Epidermal melanocyte (primary cell): ENCODE measurements at regions not wholly inside any gene's neighbourhood (a gene's known extent, or its start where the extent isn't known, plus 50 kb on each side); places are given as distances from the start of the nearest gene placed in this dataset.
"Not testable (repeated sequence)": the region's sequence is repeated elsewhere in the genome, so short reads cannot be mapped to it uniquely, and the experiment has no call there.

Source experiments
- DNase-seq: peaks from one replicate; pipeline ENCODE4 v3.0.0; 2011; ENCODE audit warnings: low spot score; ENCODE audit not compliant: insufficient read length

DNA sequence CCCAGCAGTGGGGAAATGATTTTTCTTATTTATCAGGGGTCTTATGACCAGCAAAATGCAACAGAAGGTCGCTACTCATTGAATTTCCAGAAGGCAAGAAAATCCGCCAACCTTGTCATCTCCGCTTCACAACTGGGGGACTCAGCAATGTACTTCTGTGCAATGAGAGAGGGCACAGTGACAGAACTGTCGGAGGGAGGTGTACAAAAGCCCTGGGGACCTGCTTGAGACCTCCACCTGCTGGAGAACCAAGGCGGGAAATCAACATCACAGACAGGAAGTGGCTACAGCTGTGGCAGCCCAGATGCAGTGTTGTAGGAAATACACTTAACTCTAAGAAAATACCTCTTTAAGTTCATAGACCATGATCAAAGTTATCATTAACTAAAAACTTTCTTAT lies 250.9 kb upstream of the OR4E1 start:
- DNase-seq: no peak

DNA sequence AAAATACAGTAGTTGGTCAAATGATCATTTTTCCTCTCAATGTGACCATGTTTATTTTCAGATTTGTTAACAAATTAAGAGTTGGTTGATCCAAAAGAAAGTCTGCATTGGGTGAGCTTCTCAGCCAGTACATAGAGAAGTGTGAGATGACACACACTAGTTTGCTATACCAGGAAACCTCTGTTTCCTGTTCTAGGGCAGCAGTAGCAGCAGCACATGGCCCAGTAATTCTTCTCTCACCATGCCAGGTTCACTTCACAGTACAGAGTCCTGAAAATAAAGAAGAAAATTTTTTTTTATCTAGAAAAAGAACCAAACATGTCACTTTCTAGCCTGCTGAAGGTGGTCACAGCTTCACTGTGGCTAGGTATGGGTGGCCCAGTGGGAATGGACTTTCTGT lies 250.2 kb upstream of the OR4E1 start:
- DNase-seq: no peak

DNA sequence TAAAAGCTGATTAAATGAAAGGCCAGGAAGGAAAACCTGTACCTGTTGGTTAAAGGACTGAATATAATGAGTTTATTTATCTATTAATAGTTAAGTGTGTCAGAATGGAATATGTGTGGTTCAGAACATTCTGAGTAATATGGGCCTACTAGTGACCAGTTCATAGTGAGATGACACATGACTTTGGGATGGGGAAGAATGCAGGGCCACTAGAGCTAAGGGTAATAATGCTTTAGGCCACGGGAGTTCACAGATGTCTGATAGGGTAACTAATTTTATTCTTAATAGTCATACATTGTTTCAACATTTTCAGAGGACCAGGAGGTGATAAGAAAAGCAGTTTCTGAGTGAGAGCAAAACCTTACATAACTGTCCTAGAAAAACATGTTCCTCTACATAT lies 247.8 kb upstream of the OR4E1 start:
- DNase-seq: no peak

DNA sequence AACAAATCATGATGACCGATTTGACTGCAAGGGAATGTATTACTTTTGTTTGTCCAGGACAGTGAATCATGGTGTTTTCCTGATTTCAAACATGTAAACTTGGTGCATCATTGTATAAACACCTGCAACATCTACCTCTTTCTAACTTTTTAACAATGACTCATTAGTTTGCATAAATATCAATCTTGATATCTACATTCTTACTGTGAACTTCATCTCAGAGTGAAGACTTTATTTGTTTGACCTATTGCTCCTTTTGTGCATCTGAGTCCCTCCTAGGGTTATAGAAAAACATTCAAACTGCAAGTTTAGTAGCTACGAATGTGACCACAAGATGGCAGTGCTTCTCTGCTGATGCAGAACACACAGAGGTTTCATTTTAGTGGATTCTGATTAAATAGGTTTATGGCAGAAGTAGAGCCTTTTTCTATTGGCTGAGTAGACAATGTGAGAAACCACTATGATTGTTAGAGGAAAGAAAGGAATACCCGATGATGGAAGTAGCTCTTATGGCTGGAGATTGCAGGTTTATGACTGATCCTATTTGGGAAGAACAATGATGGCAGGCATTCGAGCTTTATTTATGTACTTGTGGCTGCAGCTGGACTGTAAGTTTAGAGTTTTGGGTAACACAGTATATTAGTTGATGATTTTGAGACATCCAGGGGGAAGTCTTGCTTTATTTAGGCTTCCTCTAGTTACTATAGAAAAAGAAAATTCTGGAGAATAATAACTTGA lies 244.2 kb upstream of the OR4E1 start:
- DNase-seq: peak; percentile 20

DNA sequence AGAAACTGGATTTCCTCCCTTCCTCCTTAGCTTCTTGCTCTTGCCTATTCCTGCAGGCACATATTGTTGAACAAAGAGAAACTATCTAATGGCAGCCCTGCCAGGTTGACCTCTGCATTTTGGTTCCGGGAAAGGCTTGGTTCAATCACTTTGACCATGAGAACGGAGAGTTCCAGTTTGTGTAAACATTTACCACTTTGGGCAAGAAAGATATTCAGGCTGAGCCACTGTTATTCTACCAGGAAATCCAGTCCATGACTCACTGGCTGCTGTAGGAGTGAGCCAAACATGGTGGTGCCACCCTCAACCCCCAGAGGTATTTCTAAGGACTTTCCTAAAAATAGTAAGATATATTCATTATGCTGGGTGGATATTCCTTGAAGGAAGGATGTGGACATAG lies 242.2 kb upstream of the OR4E1 start:
- no peak for DNase-seq

DNA sequence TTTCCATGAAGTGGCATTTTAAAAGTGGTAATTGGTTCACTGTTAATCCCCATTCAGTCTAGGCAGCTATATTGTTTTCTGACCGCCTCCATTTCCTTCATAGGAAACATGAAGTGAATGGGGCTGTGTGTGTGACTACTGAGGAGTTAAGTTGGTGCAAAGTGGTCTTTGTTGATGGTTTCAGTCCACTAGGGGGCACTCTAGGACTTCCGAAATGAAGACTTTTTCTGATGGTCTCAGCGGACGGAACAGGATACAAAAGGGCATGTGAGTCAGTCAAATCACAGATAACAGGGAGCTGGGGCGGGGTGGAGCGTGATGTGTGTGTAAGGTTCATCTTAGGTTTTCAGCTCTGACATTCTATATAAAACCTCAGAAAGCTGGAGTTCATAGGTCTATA lies 240.1 kb upstream of the OR4E1 start:
- no peak for DNase-seq

DNA sequence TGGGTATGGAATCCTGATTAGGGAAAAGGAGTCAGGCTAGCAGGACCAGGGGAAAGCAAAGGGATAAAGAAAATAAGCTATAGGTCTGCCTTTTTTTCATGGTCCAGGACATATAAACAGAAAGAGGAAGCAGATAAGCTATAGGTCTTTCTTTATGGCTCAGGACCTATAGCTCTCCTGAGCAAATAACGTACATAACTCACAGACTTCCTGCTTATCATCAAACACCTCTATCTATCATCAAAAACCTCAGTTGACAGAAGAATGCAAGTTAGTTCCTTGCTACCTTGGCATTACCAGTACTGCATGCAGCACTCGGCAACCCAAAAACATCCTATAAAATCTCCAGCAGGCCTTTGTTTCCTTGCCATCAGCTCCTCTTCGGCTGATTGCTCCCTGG lies 238.7 kb upstream of the OR4E1 start:
- DNase-seq: no peak

DNA sequence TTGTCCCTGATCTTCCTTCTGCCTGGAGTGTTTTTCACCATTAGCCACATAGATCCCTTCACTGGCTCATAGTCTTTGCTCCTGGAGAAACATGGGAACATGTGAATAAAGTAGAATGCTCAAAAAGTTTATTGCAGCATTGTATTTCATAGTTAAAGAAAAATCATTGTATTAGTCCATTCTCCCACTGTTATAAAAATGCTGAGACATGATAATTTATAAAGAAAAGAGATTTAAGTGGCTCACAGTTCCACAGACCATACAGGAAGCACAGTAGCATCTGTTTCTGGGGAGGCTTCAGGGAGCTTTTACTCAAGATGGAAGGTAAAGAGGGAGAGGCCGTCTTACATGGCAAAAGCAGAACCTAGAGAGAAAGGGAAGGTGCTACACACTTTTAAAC lies 238.3 kb upstream of the OR4E1 start:
- DNase-seq: no peak

DNA sequence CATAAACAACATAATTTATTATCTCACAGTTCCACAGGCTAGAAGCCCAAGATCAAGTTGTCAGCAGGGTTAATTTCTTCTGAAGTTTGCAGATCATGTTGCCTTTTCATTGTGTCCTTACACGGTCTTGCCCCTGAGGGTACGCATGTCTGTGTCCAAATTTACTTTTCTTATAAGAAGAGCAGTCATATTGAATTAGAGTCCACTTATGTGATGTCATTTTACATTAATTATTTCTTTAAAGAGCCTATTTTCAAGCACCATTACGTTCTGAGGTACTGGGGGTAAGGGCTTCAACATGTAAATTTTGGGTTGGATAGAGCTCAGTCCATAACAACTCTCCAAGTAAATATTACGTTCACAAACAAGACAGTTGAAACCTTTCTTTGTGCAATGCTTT lies 236.6 kb upstream of the OR4E1 start:
- DNase-seq: no peak

DNA sequence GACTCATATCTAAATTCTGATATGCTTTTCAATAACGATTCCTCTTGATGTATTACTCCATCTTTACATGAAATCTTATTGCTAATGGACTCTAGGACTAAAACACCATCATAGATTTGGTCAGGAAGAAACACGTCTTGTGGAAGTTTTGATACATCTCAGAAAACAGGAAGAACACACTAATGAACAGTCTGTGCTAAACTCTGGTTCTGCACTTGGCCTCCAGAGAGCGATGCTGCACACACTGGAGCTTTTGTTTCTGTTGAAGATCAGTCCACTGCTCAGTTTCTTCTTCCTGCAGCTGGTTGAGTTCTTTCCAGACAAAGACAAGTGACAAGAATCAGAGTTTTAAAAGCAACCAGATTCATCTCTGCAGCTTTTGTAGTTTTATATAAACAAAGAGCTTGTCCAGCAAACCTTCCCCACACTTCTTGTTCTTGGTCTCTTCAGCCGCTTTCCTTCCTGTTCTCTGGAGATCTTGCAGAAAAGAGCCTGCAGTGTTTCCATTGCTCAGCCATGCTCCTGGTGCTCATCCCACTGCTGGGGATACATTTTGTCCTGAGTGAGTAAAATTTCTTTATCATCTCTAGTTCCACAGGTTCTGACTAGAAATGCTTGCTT lies 229.1 kb upstream of the OR4E1 start:
- DNase-seq: no peak

DNA sequence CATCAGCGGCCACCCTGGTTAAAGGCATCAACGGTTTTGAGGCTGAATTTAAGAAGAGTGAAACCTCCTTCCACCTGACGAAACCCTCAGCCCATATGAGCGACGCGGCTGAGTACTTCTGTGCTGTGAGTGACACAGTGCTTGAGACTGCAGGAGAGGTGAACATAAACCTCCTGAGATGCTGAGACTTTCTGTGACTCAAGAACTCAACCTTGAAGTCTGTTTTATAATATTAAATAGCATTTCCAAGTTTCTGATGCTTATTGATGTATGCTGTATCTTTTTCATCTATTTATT lies 221.2 kb upstream of the OR4E1 start:
- DNase-seq: not testable (repeated sequence)

DNA sequence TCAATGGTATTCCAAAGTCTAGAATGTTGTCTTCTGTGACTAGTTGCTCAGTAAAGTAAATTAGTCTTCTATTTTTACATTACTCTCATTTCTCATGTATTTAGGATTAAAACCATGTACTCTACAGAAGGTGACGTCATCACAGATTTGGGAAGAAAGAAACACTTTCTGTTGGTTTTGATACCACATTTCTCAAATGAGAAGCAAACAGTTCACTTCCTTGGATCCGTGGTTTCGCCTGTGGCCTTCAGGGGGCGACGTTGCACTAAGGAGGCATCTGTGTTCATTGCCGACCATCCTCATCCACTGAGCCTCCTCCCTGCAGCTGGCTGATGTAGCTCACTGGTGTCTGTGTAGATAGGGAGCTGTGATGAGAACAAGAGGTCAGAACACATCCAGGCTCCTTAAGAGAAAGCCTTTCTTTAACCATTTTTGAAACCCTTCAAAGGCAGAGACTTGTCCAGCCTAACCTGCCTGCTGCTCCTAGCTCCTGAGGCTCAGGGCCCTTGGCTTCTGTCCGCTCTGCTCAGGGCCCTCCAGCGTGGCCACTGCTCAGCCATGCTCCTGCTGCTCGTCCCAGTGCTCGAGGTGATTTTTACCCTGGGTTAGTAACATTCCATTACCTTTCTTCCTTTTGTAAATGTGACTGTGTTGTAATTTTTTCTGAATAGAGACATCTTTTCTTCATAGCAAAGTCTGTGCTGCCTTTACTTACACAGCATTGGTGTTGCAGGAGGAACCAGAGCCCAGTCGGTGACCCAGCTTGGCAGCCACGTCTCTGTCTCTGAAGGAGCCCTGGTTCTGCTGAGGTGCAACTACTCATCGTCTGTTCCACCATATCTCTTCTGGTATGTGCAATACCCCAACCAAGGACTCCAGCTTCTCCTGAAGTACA lies 220.6 kb upstream of the OR4E1 start:
- DNase-seq: no peak

DNA sequence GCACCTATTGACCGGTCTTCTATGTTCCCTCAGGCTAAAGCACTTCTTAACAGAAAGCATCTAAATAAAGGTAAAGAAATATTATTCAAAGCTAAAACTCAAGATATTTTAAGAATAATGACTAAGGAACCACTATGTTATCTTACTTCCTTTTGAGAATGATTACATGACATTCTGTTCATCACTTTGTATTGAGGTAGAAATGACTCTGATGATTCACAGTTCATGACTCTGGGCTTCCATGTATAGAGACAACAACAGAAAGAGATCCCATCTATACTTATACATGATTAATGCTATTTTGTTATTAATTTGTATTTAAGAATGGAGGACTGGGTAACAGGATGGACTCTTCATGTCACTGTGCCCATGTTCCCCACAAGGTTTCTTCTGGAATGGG lies 218.3 kb upstream of the OR4E1 start:
- DNase-seq: no peak

DNA sequence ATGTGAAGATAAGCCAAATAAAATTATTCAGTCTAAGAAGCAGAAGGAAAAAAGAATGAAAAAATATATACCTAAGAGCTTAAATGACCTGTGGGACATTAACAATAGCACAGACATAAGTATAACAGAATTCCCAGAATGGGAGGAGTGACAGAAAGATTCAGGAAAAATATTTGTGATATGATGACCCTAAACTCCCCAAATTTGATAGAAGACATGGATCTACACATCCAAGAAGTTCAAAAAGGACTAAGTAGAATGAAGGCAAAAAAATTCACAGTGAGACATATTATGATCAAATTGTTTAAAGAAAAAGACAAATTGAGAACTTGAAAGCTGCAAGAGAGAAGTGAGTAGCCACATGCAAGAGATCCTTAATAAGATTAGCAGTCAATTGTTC lies 211.4 kb upstream of the OR4E1 start:
- no peak for DNase-seq

DNA sequence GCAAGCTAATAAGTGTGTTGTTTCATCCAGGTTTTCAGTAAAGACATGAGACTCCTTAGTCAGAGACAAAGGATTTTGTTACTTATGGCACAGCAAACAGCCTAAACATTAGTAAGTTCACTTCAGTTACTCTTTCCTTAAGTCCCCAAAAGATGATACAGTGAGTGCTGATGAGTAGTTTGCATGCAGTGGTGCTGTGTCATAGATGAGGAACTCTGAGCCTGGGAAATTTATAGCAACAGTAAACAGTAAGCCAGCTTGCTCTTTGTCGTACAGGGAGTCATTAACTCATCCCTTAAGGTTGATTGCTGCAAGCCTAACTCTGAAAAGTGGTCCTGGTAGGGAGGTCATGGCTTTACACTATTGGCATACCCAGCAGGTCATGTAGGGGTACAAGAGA lies 208.6 kb upstream of the OR4E1 start:
- no peak for DNase-seq

DNA sequence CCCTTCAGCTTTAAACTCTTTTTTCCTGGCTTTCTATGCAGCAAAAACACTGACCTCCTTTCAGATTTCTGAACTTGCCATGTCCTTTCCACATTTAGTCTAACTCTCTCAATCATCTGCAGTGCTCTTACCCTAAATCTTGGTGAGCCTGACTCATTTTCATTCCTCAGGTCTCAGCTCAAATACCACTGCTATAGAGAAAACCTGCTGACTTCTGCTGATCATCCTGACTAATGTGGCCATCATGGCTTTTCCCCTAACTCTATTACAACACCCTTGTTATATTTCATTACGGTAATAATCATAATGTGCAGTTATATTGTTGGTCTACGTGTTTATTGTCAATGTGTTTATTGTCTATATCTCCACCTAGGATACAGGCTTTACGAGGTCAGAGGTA lies 207.3 kb upstream of the OR4E1 start:
- no peak for DNase-seq

DNA sequence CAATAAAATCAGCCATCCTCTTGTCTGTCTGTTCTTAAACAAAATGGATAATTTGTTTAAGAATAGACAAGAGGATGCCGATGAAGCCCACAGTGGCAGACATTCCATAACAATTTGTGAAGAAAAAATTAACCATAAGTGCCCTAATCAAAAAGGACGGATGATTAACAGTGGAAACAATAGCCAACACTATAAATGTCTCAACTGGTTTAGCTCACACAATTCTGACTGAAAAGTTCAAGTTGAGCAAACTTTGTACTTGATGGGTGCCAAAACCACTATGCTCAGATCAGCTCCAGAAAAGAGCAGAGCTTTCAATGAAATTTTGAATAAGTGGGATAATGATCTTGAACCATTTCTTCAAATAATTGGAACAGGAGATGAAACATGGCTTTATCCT lies 202.2 kb upstream of the OR4E1 start:
- no peak for DNase-seq

DNA sequence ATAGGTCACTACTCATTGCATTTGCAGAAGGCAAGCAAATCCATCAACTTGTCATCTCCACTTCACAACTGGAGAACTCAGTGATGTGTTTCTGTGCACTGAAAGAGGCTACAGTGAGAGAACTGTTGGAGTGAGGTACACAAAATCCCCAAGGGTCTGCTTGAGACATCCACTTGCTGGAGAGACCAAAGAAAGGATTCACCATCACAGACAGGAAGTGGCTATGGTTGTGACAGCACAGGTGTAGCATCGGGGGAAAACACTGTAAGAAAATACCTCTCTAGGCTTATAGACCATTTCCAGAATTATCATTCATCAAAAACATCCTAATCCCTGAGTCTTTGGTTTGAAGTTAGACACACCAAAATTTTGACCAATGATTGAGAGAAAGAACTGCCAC lies 201.3 kb upstream of the OR4E1 start:
- DNase-seq: no peak

DNA sequence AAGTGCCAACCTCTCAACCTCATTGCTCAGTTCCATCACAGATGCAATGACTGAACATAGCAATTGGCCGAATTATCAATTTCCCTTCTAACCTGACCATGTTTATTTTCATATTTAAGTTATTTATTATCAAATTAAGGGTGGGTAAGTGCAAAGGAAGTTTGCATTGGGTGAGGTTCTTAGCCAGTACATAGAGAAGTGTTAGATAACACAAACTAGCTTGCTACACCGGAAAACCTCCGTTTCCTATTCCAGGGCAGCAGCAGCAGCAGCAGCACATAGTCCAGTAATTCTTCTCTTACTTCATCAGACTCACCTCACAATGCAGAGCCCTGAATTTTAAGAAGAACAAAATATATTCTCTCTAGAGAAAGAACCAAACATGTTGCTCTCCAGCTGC lies 200.5 kb upstream of the OR4E1 start:
- DNase-seq: no peak

DNA sequence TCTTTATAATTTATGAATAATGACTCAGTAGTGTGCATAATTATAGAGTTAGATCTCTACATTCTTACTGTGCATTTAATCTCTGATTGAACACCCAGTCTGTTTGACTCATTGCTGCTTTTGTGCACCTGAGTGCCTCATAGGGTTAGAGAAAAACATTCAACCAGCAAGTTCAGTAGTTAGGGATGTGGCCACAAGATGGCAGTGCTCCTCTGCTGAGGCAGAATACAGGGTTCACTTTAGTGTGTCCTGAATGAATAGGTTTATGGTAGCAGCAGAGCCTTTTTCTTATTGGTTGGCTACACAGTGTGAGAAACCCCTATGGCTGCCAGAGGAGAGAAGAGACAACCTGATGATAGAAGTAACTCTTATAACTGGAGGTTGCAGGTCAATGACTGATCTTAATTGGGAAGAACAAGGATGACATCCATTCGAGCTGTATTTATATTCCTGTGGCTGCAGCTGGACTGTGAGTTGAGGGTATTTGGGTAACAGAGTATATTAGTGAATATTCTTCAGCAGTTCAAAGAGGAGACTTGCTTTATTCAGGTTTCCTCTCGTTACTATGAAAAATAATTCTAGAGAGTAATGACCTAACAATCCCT lies 194.9 kb upstream of the OR4E1 start:
- no peak for DNase-seq

DNA sequence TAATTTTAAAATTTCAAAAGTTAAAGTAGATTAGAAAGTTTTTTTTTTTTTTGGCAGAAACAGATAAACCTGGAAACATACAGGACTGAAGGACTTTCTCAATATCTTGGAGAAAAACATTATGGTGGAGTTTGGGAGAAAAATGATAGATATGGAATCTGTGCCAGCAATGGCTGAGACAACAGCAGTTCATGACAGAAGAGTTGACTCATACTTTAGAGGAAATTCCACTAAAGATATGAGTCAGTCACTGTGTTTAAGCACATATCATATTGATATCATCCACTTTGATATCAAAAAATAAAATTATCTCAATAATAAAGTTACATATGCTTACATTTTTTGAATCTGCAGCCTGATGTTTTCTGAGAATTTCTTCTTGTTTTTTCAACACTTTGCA lies 193.9 kb upstream of the OR4E1 start:
- DNase-seq: no peak

DNA sequence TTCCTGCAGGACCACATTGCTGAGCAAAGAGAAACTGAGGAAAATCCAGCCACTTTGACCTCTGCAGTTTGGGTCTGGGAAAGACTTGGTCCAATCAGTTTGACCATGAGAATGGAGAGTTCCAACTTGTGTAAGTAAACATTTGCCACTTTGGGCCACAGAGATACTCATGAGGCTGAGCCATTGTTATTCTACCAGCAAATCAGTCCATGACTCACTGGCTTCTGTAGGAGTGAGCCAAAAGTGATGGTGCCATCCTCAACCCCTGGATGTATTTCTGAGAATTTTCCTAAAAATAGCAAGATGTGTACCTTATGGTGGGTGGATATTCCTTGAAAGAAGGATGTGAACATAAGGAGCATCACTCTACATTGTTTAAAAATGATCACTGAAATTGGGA lies 192.9 kb upstream of the OR4E1 start:
- no peak for DNase-seq
